SJSA1 (cell line): ENCODE measurements at regions not wholly inside any gene's neighbourhood (a gene's known extent, or its start where the extent isn't known, plus 50 kb on each side); places are given as distances from the start of the nearest gene placed in this dataset.

ENCODE experiments used
- DNase-seq, 2 experiments: peaks; one replicate each; pipeline ENCODE4 v3.0.0-alpha.2; 2015 to 2020; ENCODE audit warnings: low spot score in 2 of 2, low read depth in 1 of 2
- H3K27ac ChIP-seq: fragments of 250-450 bp; sonication (Bioruptor Pico); 2 replicates; pipeline ENCODE4 v1.5.1; 2020; ENCODE audit warnings: mild to moderate bottlenecking, moderate library complexity
- H3K27me3 ChIP-seq: fragments of 250-450 bp; sonication (Bioruptor Pico); replicated peaks from 2 replicates; pipeline ENCODE4 v1.5.1; 2020; ENCODE audit warnings: mild to moderate bottlenecking, moderate library complexity
- H3K36me3 ChIP-seq: fragments of 250-450 bp; sonication (Bioruptor Pico); 2 replicates; pipeline ENCODE4 v1.5.1; 2020; ENCODE audit warnings: mild to moderate bottlenecking
- H3K4me1 ChIP-seq: fragments of 250-450 bp; sonication (Bioruptor Pico); replicated peaks from 2 replicates; pipeline ENCODE4 v1.6.1; 2021; ENCODE audit warnings: mild to moderate bottlenecking
- H3K4me3 ChIP-seq: fragments of 250-450 bp; sonication (Bioruptor Pico); 2 replicates; pipeline ENCODE4 v1.5.1; 2020; ENCODE audit warnings: mild to moderate bottlenecking
- H3K9me3 ChIP-seq: fragments of 250-450 bp; sonication (Bioruptor Pico); replicated peaks from 2 replicates; pipeline ENCODE4 v1.5.1; 2020; ENCODE audit warnings: mild to moderate bottlenecking

GRCh38 chr7:121595758-121596696, 199.9 kb upstream of the FAM3C start:
- Histone ChIP-seq H3K4me3 (no peak overlapping the region), H3K4me1 (no peaks in the 10 kb centered on the region), H3K27me3 (0 out of 2 replicates have a peak, but pooled peaks cover 6% of the 10 kb centered on the region), H3K27ac (no peak overlapping the region), H3K36me3 (no peaks in the 10 kb centered on the region), H3K9me3 (no peaks in the 10 kb centered on the region)
- DNase-seq, result no peak

DNA sequence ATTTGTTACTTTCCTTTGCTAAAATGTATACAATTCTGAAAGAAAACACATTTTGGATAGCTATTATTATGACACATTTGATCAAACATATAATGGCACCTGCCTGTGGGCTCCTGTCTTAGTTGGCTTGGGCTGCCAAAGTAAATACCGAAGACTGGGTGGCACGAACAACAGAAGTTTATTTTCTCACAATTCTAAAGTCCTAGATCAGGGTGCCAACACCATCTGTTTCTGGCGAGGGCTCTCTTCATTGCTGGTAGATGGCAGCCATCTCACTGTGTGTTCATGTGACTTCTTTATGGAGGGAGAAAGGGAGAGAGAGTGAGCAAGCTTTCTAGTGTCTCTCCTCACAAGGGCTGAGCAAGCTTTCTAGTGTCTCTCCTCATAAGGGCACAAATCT, 195.8 kb upstream of the FAM3C start:
- Histone ChIP-seq H3K27me3 (0 out of 2 replicates have a peak, but pooled peaks cover 6% of the 10 kb centered on the region), H3K4me3 (no peak overlapping the region), H3K27ac (no peak overlapping the region), H3K36me3 (no peaks in the 10 kb centered on the region), H3K9me3 (no peaks in the 10 kb centered on the region), H3K4me1 (no peaks in the 10 kb centered on the region)
- DNase-seq, result no peak

DNA sequence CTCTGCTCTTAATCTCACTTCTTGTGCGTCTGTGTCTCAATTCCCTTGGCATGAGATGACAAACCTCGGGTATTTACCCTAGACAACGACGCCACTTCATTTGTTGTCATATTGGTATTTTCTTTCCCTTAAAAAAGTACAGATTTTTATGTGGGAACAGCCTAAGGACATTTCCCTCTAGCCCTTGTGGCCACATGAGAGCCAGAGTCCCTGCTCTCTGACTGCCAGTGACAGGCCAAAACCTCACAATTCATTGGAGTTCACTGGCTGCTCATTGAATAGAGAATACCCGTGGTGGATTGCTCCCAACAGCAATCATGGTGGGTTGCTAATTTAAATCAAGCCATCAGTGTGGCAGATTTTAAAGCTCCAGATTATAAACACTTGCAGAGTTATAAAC, 191.3 kb upstream of the FAM3C start:
- Histone ChIP-seq H3K27me3 (no peaks in the 10 kb centered on the region; the same call in 1 of the 2 replicates), H3K36me3 (no peaks in the 10 kb centered on the region), H3K4me3 (no peak overlapping the region), H3K27ac (no peak overlapping the region), H3K9me3 (no peaks in the 10 kb centered on the region), H3K4me1 (no peaks in the 10 kb centered on the region)
- DNase-seq, result no peak

- H3K36me3 ChIP-seq, result no peaks in the 10 kb centered on the region
Observed at GRCh38 chr7:121582258-121582657, 186.2 kb upstream of the FAM3C start.

GRCh38 chr7:121579639-121580038, 183.5 kb upstream of the FAM3C start:
- H3K9me3 ChIP-seq, result no peaks in the 10 kb centered on the region
- H3K27me3 ChIP-seq, result peaks cover 13% of the 10 kb centered on the region
- H3K4me3 ChIP-seq, result no peak overlapping the region
- no peaks in the 10 kb centered on the region for H3K4me1 ChIP-seq
- no peaks in the 10 kb centered on the region for H3K36me3 ChIP-seq
- no peak overlapping the region for H3K27ac ChIP-seq
- DNase-seq, result no peak

More at GRCh38 chr7:121582258-121582657, 186.2 kb upstream of the FAM3C start:
- H3K27me3 ChIP-seq, result peaks cover 13% of the 10 kb centered on the region
- no peak overlapping the region for H3K4me3 ChIP-seq
- no peak for DNase-seq
- no peak overlapping the region for H3K27ac ChIP-seq
- no peaks in the 10 kb centered on the region for H3K4me1 ChIP-seq
- H3K9me3 ChIP-seq, result no peaks in the 10 kb centered on the region

GRCh38 chr7:121578669-121579068, 182.6 kb upstream of the FAM3C start:
- Histone ChIP-seq H3K4me1 (no peaks in the 10 kb centered on the region), H3K9me3 (no peaks in the 10 kb centered on the region), H3K36me3 (no peaks in the 10 kb centered on the region), H3K27ac (no peak overlapping the region), H3K4me3 (no peak overlapping the region), H3K27me3 (peaks cover 13% of the 10 kb centered on the region)
- no peak for DNase-seq

- H3K36me3 ChIP-seq, result no peaks in the 10 kb centered on the region
- H3K9me3 ChIP-seq, result no peaks in the 10 kb centered on the region
- no peak for DNase-seq
- H3K27ac ChIP-seq, result no peak overlapping the region
- no peaks in the 10 kb centered on the region for H3K4me1 ChIP-seq
- no peak overlapping the region for H3K4me3 ChIP-seq
- H3K27me3 ChIP-seq, result peaks cover 16% of the 10 kb centered on the region
Observed at GRCh38 chr7:121576148-121576917, 180.2 kb upstream of the FAM3C start.

DNA sequence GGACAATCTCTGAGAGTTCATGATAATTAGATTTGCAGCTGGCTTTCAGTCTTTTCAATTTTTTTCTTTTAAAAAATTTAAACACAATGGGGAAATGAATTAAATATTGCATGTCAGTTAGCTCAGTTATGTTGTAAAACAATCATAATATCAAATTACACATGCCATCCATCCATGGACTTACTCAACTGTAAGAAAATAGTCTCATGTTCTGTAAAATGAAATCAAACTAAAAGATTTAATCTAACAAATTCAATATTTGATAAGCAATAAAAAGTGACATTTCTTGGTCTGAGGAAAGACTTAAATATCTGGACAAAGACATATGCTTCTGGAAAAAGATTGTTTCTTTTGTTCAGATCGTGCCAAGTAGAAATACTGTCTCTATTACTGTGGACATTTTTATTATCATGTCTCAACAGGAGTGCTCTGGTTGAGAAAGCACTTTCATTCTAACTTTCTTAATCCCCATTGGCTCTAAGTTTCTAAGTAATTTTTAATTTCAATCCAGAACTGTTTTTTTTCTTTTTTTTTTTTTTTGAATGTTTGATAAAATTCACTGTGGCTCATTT, 179.2 kb upstream of the FAM3C start:
- no peaks in the 10 kb centered on the region for H3K9me3 ChIP-seq
- no peak overlapping the region for H3K27ac ChIP-seq
- no peaks in the 10 kb centered on the region for H3K36me3 ChIP-seq
- peaks cover 12% of the 10 kb centered on the region for H3K27me3 ChIP-seq
- no peak overlapping the region for H3K4me3 ChIP-seq
- no peak for DNase-seq
- H3K4me1 ChIP-seq, result no peaks in the 10 kb centered on the region

DNA sequence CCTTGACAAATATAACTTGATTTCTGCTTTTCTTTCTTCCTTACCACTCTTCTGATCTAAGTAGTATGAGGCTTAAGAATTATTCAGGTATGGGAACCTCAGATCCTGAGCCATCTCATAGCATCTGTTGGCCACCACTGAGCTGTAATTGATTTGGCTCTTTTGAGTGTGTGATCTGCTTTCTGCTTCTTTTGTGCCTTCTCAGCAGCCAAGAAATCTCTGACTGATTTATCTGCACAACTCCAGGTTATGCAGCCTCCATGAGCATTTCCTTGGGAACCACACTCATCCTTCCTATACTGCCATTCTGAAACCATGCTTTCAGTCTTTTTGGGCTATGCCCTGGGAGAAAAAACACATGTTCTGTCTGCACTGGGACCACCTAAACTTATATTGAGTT, 178.0 kb upstream of the FAM3C start:
- H3K27ac ChIP-seq, result no peak overlapping the region
- H3K36me3 ChIP-seq, result no peaks in the 10 kb centered on the region
- H3K4me3 ChIP-seq, result no peak overlapping the region
- H3K27me3 ChIP-seq, result peaks cover 3% of the 10 kb centered on the region
- H3K4me1 ChIP-seq, result no peaks in the 10 kb centered on the region
- H3K9me3 ChIP-seq, result no peaks in the 10 kb centered on the region
- DNase-seq, result no peak

GRCh38 chr7:121572615-121573014, 176.5 kb upstream of the FAM3C start:
- no peak overlapping the region for H3K27ac ChIP-seq
- H3K9me3 ChIP-seq, result no peaks in the 10 kb centered on the region
- no peaks in the 10 kb centered on the region for H3K4me1 ChIP-seq
- no peak overlapping the region for H3K4me3 ChIP-seq
- H3K36me3 ChIP-seq, result no peaks in the 10 kb centered on the region
- no peak for DNase-seq
- peaks cover 3% of the 10 kb centered on the region; the same call in 1 of the 2 replicates for H3K27me3 ChIP-seq

DNA sequence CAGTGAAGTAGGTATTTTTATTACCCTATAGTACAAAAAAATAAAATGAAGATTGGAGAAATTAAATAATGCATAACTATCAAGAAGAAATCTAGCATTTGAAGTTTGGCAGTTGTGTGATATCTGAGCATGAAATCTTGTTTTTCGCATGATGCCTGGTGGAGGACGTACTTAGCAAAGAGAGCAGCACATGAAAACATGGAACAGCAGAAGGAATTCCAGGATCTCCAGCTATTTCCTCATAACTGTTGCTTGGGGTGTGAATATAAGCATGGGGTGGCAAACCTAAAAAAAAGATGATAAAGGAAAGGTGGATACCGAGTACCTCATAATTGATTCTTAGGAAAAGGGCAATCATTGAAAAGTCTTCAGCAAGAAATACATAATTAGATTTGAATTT, 174.3 kb upstream of the FAM3C start:
- Histone ChIP-seq H3K4me3 (no peak overlapping the region), H3K9me3 (no peaks in the 10 kb centered on the region), H3K27me3 (0 out of 2 replicates have a peak, but pooled peaks cover 3% of the 10 kb centered on the region), H3K36me3 (no peaks in the 10 kb centered on the region), H3K4me1 (no peaks in the 10 kb centered on the region), H3K27ac (no peak overlapping the region)
- DNase-seq, result no peak

- Histone ChIP-seq H3K9me3 (no peaks in the 10 kb centered on the region), H3K36me3 (no peaks in the 10 kb centered on the region), H3K27me3 (no peaks in the 10 kb centered on the region), H3K4me1 (peaks cover 3% of the 10 kb centered on the region; the same call in 1 of the 2 replicates), H3K27ac (no peak overlapping the region), H3K4me3 (no peak overlapping the region)
- DNase-seq, result no peak
Observed at GRCh38 chr7:121563177-121563576, 167.1 kb upstream of the FAM3C start.

DNA sequence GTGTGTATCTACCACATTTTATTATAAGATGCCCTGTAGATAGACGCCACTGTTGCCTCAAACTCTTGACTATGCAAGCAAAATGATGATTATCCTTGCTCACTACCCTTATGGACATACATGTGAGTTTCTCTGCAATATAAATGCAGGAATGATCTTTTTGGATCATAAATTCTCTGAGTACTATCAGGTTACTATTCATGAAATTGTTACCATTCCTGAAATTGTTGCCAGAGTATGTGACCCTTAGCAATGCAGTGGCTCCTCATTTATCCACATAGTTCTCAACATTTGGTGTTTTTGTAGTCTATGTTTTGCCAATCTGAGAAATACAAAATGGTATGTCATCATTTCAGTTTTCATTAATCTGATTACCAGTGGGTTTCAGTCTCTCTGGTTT, 166.2 kb upstream of the FAM3C start:
- H3K27me3 ChIP-seq, result no peaks in the 10 kb centered on the region
- H3K4me3 ChIP-seq, result no peak overlapping the region
- DNase-seq, result no peak
- no peaks in the 10 kb centered on the region for H3K9me3 ChIP-seq
- H3K36me3 ChIP-seq, result no peaks in the 10 kb centered on the region
- H3K27ac ChIP-seq, result no peak overlapping the region
- H3K4me1 ChIP-seq, result peaks cover 5% of the 10 kb centered on the region; the same call in 1 of the 2 replicates

GRCh38 chr7:121561717-121562116, 165.6 kb upstream of the FAM3C start:
- Histone ChIP-seq H3K4me3 (no peak overlapping the region), H3K4me1 (peaks cover 7% of the 10 kb centered on the region; the same call in 1 of the 2 replicates), H3K36me3 (no peaks in the 10 kb centered on the region), H3K27me3 (no peaks in the 10 kb centered on the region), H3K9me3 (no peaks in the 10 kb centered on the region), H3K27ac (no peak overlapping the region)
- no peak for DNase-seq
